ENCODE measurements at regions not wholly inside any gene's neighbourhood (a gene's known extent, or its start where the extent isn't known, plus 50 kb on each side); places are given as distances from the start of the nearest gene placed in this dataset.

GRCh38 chr6:15943423-15943822 lies 185.5 kb upstream of the MYLIP start:
- CTCF ChIA-PET, result no interaction called here

GRCh38 chr6:15941168-15941567 lies 187.7 kb upstream of the MYLIP start:
- POLR2A ChIA-PET, result no interaction called here
- Histone ChIP-seq H3K27me3 (ENCODE audit: control insufficient read depth, insufficient read depth, low read length) (no peaks in the 10 kb centered on the region), H3K4me3 (ENCODE audit: low read depth, low read length) (no peak overlapping the region), H3K36me3 (ENCODE audit: control insufficient read depth, insufficient read depth, low read length) (no peaks in the 10 kb centered on the region)
- CTCF ChIA-PET, result no interaction called here
- DNase-seq (ENCODE audit: low read depth), result no peak
- no peak for TF ChIP-seq CTCF (IDR thresholded peaks at IDR 0.05; ENCODE audit: insufficient read depth, low read depth, low read length)

More at GRCh38 chr6:15943423-15943822, 185.5 kb upstream of the MYLIP start:
- POLR2A ChIA-PET, result no interaction called here
- Histone ChIP-seq H3K36me3 (ENCODE audit: control insufficient read depth, insufficient read depth, low read length) (no peaks in the 10 kb centered on the region), H3K4me3 (ENCODE audit: low read depth, low read length) (no peak overlapping the region), H3K27me3 (ENCODE audit: control insufficient read depth, insufficient read depth, low read length) (no peaks in the 10 kb centered on the region)
- no peak for TF ChIP-seq CTCF (IDR thresholded peaks at IDR 0.05; ENCODE audit: insufficient read depth, low read depth, low read length)
- DNase-seq (ENCODE audit: low read depth), result no peak

GRCh38 chr6:15938107-15938506 lies 190.8 kb upstream of the MYLIP start:
- POLR2A ChIA-PET, result no interaction called here
- Histone ChIP-seq H3K27me3 (ENCODE audit: control insufficient read depth, insufficient read depth, low read length) (no peaks in the 10 kb centered on the region), H3K36me3 (ENCODE audit: control insufficient read depth, insufficient read depth, low read length) (no peaks in the 10 kb centered on the region), H3K4me3 (ENCODE audit: low read depth, low read length) (no peak overlapping the region)
- no peak for DNase-seq (ENCODE audit: low read depth)
- CTCF ChIA-PET, result no interaction called here
- no peak for TF ChIP-seq CTCF (IDR thresholded peaks at IDR 0.05; ENCODE audit: insufficient read depth, low read depth, low read length)

GRCh38 chr6:15937602-15938001 lies 191.3 kb upstream of the MYLIP start:
- no peak for TF ChIP-seq CTCF (IDR thresholded peaks at IDR 0.05; ENCODE audit: insufficient read depth, low read depth, low read length)
- no peaks in the 10 kb centered on the region for H3K27me3 ChIP-seq (ENCODE audit: control insufficient read depth, insufficient read depth, low read length)
- ChIA-PET POLR2A (no interaction called here), CTCF (no interaction called here)
- H3K4me3 ChIP-seq (ENCODE audit: low read depth, low read length), result no peak overlapping the region
- H3K36me3 ChIP-seq (ENCODE audit: control insufficient read depth, insufficient read depth, low read length), result no peaks in the 10 kb centered on the region
- no peak for DNase-seq (ENCODE audit: low read depth)

GRCh38 chr6:15936503-15936902 lies 192.4 kb upstream of the MYLIP start:
- Histone ChIP-seq H3K4me3 (ENCODE audit: low read depth, low read length) (no peak overlapping the region), H3K27me3 (ENCODE audit: control insufficient read depth, insufficient read depth, low read length) (no peaks in the 10 kb centered on the region), H3K36me3 (ENCODE audit: control insufficient read depth, insufficient read depth, low read length) (no peaks in the 10 kb centered on the region)
- no peak for DNase-seq (ENCODE audit: low read depth)
- ChIA-PET POLR2A (no interaction called here), CTCF (no interaction called here)
- no peak for TF ChIP-seq CTCF (IDR thresholded peaks at IDR 0.05; ENCODE audit: insufficient read depth, low read depth, low read length)
